ENCODE measurements at regions not wholly inside any gene's neighbourhood (a gene's known extent, or its start where the extent isn't known, plus 50 kb on each side); places are given as distances from the start of the nearest gene placed in this dataset.

DNA sequence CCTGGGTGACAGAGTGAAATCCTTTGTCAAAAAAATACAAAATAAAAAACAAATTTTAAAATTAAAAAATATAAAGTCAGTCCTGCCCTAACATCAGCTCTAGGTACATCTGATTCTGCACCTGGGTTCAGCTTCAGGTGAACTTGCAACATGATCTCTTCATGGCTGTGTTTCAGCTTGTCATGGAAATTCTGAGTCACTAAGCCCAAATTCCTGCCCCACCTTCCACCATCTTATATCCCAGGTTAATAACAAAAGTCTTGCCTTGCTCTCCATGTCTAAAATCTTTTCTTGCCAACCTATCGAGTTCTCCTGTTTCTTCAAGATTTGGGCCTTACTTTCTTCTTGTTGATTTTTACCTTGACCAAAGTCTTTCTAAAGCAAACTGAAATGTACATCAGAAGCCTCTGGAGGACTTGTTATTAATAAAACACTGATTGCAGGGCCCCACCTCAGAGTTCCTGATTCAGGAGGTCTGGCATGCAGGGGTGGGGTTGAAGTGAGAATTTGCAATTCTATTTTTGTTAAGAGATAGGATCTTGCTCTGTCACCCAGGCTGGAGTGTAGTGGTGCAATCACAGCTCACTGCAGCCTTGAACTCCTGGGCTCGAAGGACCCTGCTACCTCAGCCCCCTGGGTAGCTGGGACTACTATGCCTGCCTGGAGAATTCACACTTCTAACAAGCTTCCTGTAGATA lies 125.8 kb upstream of the VCX3A start:
- H3K4me1 Mint-ChIP-seq = no peaks in the 10 kb centered on the region
- peaks cover 8% of the 10 kb centered on the region for H3K9me3 Mint-ChIP-seq
- TF ChIP-seq, protein P1, sequence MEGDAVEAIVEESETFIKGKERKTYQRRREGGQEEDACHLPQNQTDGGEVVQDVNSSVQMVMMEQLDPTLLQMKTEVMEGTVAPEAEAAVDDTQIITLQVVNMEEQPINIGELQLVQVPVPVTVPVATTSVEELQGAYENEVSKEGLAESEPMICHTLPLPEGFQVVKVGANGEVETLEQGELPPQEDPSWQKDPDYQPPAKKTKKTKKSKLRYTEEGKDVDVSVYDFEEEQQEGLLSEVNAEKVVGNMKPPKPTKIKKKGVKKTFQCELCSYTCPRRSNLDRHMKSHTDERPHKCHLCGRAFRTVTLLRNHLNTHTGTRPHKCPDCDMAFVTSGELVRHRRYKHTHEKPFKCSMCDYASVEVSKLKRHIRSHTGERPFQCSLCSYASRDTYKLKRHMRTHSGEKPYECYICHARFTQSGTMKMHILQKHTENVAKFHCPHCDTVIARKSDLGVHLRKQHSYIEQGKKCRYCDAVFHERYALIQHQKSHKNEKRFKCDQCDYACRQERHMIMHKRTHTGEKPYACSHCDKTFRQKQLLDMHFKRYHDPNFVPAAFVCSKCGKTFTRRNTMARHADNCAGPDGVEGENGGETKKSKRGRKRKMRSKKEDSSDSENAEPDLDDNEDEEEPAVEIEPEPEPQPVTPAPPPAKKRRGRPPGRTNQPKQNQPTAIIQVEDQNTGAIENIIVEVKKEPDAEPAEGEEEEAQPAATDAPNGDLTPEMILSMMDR (IDR thresholded peaks at IDR 0.05; ENCODE audit: unreplicated experiment in 3 of 3) = no peak
- no peak overlapping the region for H3K4me3 Mint-ChIP-seq
- peaks cover 3% of the 10 kb centered on the region for H3K27me3 Mint-ChIP-seq (ENCODE audit: low read depth)
- no peaks in the 10 kb centered on the region for H3K36me3 Mint-ChIP-seq (ENCODE audit: low read depth)
- no peak overlapping the region for H3K27ac Mint-ChIP-seq

DNA sequence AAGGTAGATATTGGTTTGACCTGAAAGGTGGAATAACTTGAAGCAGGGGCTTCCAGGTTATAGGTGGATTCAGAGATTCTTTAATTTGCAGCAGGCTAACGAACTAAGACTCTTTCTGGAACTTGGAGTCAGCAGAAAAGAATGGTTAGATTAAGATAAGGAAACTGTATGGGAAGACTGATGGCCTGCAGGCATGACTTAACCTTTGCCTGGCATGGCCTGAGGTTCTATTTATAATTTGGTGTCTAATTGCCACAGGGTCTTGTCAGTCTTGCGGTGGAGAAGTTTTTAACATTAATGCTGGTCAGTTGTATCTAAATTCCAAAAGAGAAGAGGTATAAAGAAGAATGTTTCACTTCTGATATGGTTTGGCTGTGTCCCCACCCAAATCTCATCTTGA lies 110.3 kb upstream of the VCX3A start:
- Mint-ChIP-seq H3K4me3 (no peak overlapping the region), H3K27me3 (ENCODE audit: low read depth) (peaks cover 3% of the 10 kb centered on the region), H3K9me3 (peaks cover 5% of the 10 kb centered on the region), H3K36me3 (ENCODE audit: low read depth) (no peaks in the 10 kb centered on the region), H3K27ac (no peak overlapping the region), H3K4me1 (no peaks in the 10 kb centered on the region)
- TF ChIP-seq, protein P1 (IDR thresholded peaks at IDR 0.05; ENCODE audit: unreplicated experiment in 3 of 3) = no peak

DNA sequence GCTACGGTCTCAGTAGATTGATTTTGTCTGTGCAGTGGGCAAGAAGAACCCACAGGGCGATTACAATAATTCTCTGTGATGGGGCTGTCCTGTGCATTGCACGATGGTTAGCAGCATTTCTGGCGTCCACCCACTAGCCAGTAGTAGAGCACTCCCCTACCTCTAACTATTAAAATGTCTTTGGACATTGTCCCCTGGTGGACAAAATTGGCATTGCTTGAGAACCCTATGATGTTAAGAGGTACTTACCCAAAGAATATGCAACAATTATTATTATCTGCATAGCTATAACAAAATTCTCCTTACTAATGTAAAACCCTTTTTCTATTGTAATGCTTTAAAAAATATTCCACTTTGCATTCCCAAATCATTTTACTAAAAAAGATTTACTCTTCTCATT lies 109.5 kb upstream of the VCX3A start:
- Mint-ChIP-seq H3K36me3 (ENCODE audit: low read depth) (no peaks in the 10 kb centered on the region), H3K4me3 (no peak overlapping the region), H3K9me3 (peaks cover 5% of the 10 kb centered on the region), H3K4me1 (no peaks in the 10 kb centered on the region), H3K27ac (no peak overlapping the region), H3K27me3 (ENCODE audit: low read depth) (peaks cover 3% of the 10 kb centered on the region)
- TF ChIP-seq, protein P1 (IDR thresholded peaks at IDR 0.05; ENCODE audit: unreplicated experiment in 3 of 3) = no peak

DNA sequence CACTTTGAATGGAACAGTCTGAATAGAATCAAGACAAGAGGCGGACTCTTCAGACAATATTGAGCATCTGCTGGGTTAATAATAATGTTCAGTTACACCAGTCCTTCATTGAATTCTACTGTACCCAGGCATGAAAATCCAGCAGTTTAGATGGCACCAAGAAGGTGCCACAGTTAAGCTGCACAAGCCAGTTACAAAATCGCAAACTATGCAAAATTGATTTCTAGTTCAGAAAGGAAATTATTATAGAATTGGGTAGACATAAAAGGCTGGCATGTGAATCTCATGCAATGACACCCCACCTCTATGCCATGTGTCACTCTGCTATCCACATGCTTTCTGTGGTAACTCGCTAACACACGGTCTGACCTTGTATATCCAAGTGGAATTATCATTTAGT lies 105.8 kb upstream of the VCX3A start:
- Mint-ChIP-seq H3K36me3 (ENCODE audit: low read depth) (no peaks in the 10 kb centered on the region), H3K27ac (no peak overlapping the region), H3K4me3 (no peak overlapping the region), H3K9me3 (peaks cover 5% of the 10 kb centered on the region), H3K27me3 (ENCODE audit: low read depth) (no peaks in the 10 kb centered on the region), H3K4me1 (no peaks in the 10 kb centered on the region)
- TF ChIP-seq, protein P1 (IDR thresholded peaks at IDR 0.05; ENCODE audit: unreplicated experiment in 3 of 3) = no peak

DNA sequence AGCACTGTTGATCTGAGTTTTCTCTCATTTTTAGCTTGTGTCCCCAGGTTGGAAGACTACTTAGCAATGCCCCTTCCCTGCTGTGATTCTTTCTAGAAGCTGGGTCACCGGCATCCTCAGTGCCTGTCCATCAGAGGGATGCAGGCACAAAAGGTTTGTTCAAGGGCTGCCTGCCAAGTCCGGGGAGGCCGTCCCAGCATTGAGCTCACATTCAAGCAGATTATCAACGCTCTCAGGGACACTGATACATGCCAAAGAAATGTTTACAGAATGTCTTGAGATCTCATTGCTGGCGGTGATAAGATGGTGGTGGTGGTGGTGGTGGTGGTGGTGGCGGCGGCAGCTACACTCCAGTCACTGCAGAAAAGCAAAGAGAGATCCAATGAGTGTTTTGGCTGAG lies 79.6 kb upstream of the VCX3A start:
- H3K9me3 Mint-ChIP-seq = peaks cover 2% of the 10 kb centered on the region
- TF ChIP-seq, protein P1 (IDR thresholded peaks at IDR 0.05; ENCODE audit: unreplicated experiment in 3 of 3) = no peak
- H3K4me3 Mint-ChIP-seq = no peak overlapping the region
- no peaks in the 10 kb centered on the region for H3K4me1 Mint-ChIP-seq
- no peaks in the 10 kb centered on the region for H3K36me3 Mint-ChIP-seq (ENCODE audit: low read depth)
- peaks cover 4% of the 10 kb centered on the region for H3K27me3 Mint-ChIP-seq (ENCODE audit: low read depth)
- H3K27ac Mint-ChIP-seq = no peak overlapping the region

DNA sequence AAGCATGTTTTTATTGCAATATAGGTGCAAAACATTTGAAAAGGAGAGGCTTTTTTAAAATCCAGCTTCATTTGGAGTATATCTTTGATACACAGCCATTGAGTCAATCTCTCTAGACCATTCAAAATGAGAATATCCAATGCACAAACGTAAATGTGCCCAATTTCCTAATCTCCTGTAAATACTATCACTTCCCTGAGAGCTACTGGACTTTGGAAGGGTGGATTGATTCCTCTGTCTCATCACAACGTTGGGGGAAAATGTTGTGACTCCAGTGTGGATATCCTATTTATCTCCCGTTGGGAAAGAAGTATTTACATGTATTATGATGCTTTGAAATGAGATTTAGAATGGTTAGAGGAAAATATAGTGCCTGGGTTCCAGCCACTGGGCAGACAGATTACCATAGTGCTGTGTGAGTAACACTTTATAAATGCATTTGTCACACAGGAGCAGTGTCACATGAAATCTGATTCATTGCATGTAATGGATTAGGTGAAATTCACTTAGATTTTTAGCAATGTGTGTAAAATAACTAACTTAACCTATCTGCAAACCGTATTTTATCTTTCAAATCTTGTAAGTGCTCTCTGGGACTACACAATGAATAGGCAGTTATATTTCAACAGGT lies 64.4 kb upstream of the VCX3A start:
- H3K9me3 Mint-ChIP-seq = peaks cover 3% of the 10 kb centered on the region
- H3K27ac Mint-ChIP-seq = no peak overlapping the region
- no peaks in the 10 kb centered on the region for H3K36me3 Mint-ChIP-seq (ENCODE audit: low read depth)
- no peak overlapping the region for H3K4me3 Mint-ChIP-seq
- H3K4me1 Mint-ChIP-seq = no peaks in the 10 kb centered on the region
- no peaks in the 10 kb centered on the region for H3K27me3 Mint-ChIP-seq (ENCODE audit: low read depth)
- TF ChIP-seq, protein P1 (IDR thresholded peaks at IDR 0.05; ENCODE audit: unreplicated experiment in 3 of 3) = no peak

All from nephron (organoid).